NCI-H226 (cell line): ENCODE measurements at regions not wholly inside any gene's neighbourhood (a gene's known extent, or its start where the extent isn't known, plus 50 kb on each side); places are given as distances from the start of the nearest gene placed in this dataset.

ENCODE experiments used
- DNase-seq: peaks from one replicate; pipeline ENCODE4 v3.0.0-alpha.2; 2015

DNA sequence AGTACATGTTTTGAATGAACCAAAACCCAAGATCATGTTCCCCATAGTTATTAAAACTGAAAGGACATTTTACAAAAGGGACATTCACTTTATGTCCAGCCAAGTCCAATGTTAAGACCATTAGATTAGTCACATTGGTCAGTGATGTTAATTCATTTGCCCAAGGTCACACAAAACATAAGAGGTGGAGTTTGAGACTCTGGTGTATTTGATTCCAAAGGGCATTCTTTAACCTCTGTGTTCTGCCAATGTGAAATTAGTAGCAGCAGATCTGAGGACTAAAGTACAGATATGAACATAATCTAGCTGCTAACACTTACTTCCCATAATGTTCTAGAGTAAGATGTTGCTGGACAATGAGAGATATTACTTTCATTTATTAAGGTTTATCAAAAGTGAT, 425.6 kb downstream of the TUSC7 start:
- no peak for DNase-seq

- DNase-seq: no peak
These were observed 426.4 kb downstream of the TUSC7 start for GRCh38 chr3:117136003-117136402.

DNA sequence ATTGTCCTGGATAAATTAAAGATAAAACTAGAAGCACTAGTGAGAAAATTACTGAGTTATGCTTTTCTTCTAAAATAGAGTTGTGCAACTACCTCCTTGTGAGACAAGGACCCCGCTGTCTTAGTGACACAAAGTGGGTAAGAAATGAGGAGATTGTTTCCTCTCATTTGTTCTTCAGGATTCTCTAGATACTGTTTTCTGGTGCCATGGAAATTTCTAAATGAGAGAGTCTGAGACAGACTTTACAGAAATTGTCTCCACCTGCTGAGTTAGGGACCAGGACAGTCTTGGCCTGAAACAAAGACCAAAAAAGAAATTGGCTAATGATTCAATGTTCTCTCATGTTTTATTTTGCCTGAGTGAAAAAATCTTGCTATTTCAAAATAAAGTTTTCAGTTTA, 427.5 kb downstream of the TUSC7 start:
- no peak for DNase-seq

DNA sequence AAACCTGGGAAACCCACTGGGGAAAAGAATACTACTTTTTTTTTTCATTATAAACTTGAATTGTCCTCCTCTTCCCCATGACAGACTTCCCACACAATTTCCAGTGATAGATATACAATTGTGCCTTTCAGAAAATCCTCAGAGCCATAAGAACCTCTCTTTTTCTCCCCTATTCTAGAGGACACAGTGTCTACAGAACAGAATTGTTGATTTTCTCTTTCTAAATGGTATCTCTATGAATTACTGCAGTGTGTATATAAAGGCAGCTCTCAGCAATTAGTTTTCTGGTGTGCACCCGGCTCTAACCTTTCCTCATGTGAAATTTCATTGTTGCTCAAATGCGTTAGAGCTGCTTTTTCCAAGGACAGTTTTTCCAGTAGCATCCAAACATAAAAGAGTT, 430.1 kb downstream of the TUSC7 start:
- DNase-seq: no peak

DNA sequence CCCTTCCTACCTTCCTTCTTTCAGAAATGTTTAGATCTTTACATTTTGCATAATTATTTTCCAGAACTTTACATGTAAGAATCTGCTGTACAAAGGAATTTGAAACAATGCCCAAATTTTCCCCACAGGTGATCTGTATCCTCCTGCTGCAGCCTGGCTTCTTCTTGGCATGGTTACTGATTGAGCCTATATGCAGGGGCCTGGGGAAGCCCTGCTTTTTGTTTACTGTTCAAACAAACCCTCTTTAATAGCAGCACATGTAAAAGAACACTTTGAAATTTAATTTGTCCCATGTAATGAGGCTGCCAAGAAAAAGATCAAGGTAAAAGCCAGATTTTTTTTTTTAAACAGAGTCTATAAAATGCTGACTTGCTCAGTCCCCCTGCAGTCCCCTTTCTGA, 432.2 kb downstream of the TUSC7 start:
- no peak for DNase-seq

DNA sequence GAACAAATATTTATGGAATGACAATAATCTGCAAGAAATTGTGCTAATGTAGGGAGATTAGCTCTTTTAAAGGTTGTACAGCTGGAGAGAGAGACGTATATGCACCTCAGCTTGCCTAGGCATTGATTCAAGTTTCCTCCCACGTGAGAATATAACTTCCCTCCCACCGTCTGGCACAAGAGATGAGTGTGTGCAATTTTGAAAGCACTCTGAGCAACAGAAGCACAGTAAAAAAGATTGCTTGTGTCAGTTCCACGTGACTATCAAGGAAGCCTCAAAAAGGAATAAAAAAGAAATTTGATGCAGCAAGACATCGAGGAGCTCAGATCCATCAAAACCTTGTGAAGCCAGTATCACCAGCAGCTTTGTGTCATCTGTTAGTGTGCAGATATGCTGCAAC, 435.3 kb downstream of the TUSC7 start:
- DNase-seq: no peak

DNA sequence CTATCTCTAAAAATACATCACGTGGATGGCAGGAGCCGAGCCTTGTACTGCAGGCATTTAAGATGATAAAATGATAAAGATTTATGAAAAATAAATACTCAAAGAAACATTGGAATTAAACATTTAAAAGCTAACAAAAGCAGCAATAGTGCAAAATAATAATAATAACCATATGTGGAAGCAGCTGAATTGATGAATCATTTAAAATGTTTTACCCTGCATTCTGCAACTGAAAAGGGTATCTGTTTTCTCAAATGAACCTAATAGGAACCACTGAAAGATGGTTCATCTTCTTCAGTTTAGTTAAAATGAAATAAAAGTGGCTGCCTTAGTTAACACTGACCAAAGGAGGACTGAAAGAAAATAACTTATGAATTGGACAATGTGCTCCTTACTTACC, 436.1 kb downstream of the TUSC7 start:
- DNase-seq: no peak

GRCh38 chr3:117146571-117146970, 437.0 kb downstream of the TUSC7 start:
- DNase-seq: no peak

DNA sequence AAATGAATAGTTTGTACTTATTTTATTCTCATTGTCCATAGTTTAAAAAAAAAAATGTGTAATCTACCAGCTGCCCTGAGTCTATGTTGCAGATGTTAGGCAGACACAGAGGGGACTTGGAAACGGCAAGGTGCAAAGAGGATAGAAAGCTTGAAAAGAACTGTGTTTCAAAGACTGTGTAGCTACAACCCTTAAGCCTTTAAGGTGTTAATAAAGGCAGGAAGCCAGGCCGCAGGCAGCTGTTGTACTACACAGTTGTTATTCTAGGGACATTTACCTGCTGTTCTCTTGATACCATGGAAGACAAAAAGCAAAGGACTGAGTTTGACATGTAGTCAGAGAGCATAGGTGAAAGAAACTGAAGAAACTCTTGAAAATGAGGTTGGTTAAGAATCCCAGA, 440.0 kb downstream of the TUSC7 start:
- no peak for DNase-seq

DNA sequence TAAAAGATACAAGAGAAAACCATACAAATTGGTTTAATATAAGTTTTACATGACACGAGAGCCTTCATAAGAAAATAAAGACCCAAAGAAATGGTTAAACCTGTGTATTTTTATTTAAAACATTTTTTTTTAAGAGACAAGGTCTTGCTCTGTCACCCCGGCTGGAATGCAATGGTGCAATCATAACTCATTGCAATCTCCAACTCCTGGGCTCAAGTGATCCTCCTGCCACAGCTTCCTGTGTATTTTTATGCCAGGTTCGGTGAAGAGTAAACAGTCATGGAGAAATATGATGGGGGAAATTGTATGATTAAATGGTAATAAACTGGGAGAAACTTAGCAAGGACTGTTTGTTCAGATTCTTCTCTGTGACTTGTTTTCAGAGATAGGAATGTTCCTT, 441.0 kb downstream of the TUSC7 start:
- DNase-seq: no peak

GRCh38 chr3:117160176-117160575, 450.6 kb downstream of the TUSC7 start:
- DNase-seq: no peak

GRCh38 chr3:117161816-117162215, 452.2 kb downstream of the TUSC7 start:
- DNase-seq: no peak

GRCh38 chr3:117165176-117165575, 455.6 kb downstream of the TUSC7 start:
- no peak for DNase-seq

DNA sequence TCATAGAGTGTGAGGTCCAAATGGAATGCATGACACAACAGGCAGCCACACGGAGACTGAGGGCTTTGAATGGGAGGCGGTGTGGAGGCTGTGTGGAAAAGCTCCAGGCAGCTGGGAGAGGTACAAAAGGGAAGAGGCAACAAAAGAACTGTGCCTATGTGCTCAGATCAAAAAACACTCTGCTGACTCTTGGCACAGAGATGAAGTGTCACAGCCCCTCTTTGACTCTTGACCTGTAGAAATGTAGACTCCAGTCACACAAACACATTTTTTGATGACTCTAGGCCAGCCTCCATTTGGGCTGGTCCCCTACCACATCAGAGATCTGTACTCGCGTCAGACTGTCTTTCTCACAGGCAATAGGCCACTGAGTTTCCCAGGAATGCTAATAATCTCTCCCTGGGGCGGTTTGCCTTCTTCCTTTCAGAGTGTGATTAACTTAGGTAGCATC, 456.0 kb downstream of the TUSC7 start:
- DNase-seq: no peak

- DNase-seq: no peak
These were observed 459.3 kb downstream of the TUSC7 start for GRCh38 chr3:117168896-117169295.

DNA sequence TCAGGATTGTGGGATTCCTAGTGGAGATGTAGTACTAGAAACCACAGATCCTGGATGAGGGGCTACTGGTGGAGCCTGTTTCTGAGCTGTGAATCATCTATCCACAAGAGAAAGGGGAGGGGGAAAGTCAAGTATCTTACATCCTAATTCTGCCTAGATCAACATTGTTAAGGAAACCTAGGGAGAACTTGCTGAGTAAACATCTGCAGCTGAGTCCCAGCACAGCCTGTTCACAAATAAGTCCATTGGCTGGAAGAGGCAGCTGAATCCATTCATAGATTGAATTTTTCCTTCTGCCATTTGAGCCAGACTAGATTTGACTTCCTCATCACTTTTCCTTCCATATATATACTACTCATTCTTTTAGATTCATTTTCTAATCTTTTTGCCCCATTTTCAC, 460.5 kb downstream of the TUSC7 start:
- no peak for DNase-seq

DNA sequence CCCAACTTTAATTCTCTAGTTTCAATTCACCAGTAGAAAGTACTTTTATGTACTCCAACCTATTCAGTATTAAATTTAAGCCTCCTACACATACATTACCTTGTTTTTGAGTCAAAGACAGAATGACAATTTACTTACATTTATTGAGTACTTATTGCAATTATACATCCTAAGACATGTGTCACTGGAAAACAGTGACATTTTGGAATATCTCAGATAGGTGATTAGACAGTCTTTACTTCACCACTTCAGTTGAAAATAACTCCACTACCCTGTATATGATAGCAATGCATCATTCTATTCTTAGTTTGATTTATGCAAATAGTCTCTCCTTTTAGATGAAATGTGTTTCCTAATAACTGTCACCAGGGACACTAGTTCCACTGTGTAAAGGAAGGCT, 461.5 kb downstream of the TUSC7 start:
- DNase-seq: no peak

DNA sequence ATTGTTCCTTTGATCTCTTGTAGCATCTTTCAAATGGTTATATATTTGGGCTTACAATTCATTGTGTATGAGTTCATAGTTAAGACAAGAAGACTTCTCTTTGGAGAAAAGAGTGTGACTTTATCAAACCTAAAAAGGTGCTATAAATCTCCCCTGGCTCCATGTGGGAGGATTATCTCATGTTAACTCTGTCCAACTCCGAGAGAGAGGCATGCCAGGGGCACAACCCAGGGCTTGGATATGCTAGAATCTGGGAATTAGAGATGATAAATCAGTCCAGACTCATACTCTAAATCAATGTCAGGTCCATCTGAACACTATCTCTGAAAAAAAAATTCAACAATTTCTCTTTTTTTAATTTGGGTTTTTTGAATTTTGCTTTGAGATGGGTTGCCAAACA, 462.8 kb downstream of the TUSC7 start:
- DNase-seq: no peak

- DNase-seq: no peak
These were observed 471.6 kb downstream of the TUSC7 start for GRCh38 chr3:117181222-117181621.

GRCh38 chr3:117184574-117184973, 475.0 kb downstream of the TUSC7 start:
- no peak for DNase-seq

DNA sequence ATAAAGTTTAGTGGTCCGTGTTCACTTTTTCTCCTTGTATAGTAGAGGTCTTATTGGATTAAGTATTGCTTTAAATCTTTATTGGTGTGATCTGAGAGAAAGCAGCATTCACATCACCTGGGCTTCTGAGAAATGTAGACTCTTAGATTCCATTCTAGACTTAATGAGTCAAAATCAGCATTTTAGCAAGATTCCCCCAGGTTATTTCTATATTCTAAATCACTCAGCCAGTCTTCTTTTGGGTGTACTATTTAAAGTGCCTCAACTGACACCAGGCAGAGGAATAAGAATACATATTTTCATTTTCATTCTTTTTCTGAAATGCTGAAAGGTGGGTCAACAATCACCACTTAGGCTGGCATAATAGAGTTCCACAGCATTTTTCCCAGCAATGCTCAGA, 481.7 kb downstream of the TUSC7 start:
- no peak for DNase-seq

DNA sequence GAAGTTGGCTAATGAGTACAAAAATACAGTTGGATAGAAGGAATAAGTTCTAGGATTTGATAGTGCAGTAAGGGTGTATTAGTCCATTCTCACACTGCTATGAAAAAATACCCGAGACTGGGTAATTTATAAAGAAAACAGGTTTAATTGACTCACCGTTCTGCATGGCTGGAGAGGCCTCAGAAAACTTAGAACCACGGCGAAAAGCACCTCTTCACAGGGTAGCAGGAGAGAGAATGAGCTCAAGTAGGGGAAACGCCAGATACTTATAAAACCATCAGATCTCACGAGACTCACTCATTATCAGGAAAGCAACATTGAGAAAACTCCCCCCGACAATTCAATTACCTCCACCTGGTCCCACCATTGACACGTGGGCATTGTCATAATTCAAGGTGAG, 483.3 kb downstream of the TUSC7 start:
- no peak for DNase-seq

DNA sequence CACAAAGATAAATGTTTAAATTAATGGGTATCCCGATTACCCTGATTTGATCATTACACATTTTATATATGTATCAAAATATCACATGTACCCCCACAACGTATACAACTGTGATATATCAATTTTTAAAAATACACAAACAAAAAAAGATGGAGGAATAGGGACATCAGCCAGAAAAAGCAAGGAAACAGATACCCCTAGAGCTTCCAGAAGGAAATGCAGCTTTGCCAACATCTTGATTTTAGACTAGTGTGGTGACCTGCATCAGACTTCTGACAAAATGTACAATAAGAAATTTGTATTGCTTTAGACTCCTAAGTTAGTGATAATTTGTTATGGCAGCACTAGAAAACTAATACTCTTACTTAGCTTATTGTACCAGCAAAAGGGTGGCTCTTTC, 483.8 kb downstream of the TUSC7 start:
- DNase-seq: no peak

- DNase-seq: no peak
These were observed 485.5 kb downstream of the TUSC7 start for GRCh38 chr3:117195034-117195433.

DNA sequence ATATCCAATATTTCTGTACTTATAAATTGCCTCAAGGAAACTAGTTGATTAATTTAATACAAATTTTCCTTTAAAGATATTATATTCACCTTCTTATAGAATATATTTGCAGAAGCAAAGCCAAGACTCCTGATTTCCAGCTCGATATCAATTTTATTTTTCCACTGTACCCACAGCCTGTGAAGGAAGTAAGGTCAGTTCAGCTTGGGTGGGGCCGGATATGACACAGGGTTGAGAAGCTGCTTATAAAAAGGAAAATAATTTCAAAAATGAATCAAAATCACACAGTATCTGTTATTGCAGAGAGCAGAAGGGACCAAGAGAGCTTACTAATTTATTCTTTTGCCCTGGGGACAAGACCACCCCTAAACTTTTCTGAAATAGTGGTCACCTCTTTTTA, 491.4 kb downstream of the TUSC7 start:
- DNase-seq: no peak
